K562 (cell line): ENCODE measurements at regions not wholly inside any gene's neighbourhood (a gene's known extent, or its start where the extent isn't known, plus 50 kb on each side); places are given as distances from the start of the nearest gene placed in this dataset.

ENCODE experiments used
- ATAC-seq: fragments of 200-7000 bp; cut with Tn5 transposase; 3 replicates; pipeline ENCODE4 v1.9.1; 2020; ENCODE audit warnings: moderate library complexity
- BruUV-seq: library from RNA; stranded (reverse); fragments of 400-500 nt; replicated peaks from 2 replicates; lab custom pipeline; 2021; lab: Mats Ljungman, UMichigan
- CTCF ChIA-PET: fragments of 300-600 bp; formaldehyde crosslinking; extraction: SDS; loops from one replicate; lab custom pipeline; 2021; ENCODE audit warnings: low intra/inter-chr PET ratio; lab: Yijun Ruan, JAX
- POLR2A ChIA-PET: fragments of 300-600, 350-650 bp; sonication (Branson Sonifier 250); formaldehyde crosslinking; extraction: SDS; loops from one replicate; lab custom pipeline; 2021; ENCODE audit warnings: antibody characterized with exemption, inconsistent platforms; lab: Yijun Ruan, JAX
- DNase-seq, 4 experiments: peaks; one replicate each; pipeline versions ENCODE4 v3.0.0 to v3.0.0-alpha.2; 2011 to 2018; ENCODE audit warnings: low spot score in 3 of 4, mixed read lengths in 3 of 4; ENCODE audit errors: extremely low read depth in 1 of 4
- FAIRE-seq: peaks from 2 replicates; lab custom pipeline; 2011; peaks lifted over from hg19 to GRCh38; lab: Jason Lieb, UNC
- H2AFZ ChIP-seq: 2 replicates; pipeline ENCODE4 v1.6.0; 2011; ENCODE audit warnings: low read depth, low read length, control low read depth, inconsistent platforms
- H3K27ac ChIP-seq: fragments of 200-600 bp; 3 replicates; pipeline ENCODE4 v1.8.0; 2011; ENCODE audit warnings: low read depth, mild to moderate bottlenecking, control low read depth, inconsistent platforms, low read length, moderate library complexity, mixed read lengths; ENCODE audit errors: extremely low read depth
- H3K27me3 ChIP-seq, 2 experiments: fragments of 300-600 bp in 1 of 2; 2 replicates in 1 of 2; 3 replicates in 1 of 2; pipeline versions ENCODE4 v1.6.0 to v1.8.0; 2011; ENCODE audit warnings: inconsistent platforms in 2 of 2, low read length in 2 of 2, mild to moderate bottlenecking in 1 of 2, mixed read lengths in 1 of 2, moderate library complexity in 1 of 2; ENCODE audit not compliant: control insufficient read depth in 2 of 2, insufficient read depth in 2 of 2
- H3K36me3 ChIP-seq: fragments of 300-600 bp; 3 replicates; pipeline ENCODE4 v1.8.0; 2011; ENCODE audit warnings: mild to moderate bottlenecking, low read length, inconsistent platforms; ENCODE audit not compliant: control insufficient read depth, insufficient read depth
- H3K4me1 ChIP-seq, 2 experiments: fragments of 200-600 bp in 1 of 2; replicated peaks in 1 of 2; 2 replicates in 1 of 2; 3 replicates in 1 of 2; pipeline versions ENCODE4 v1.5.1 to v1.8.0; 2011; ENCODE audit warnings: inconsistent platforms in 2 of 2, low read length in 2 of 2, mild to moderate bottlenecking in 1 of 2, mixed read lengths in 1 of 2, moderate library complexity in 1 of 2; ENCODE audit not compliant: control insufficient read depth in 2 of 2, insufficient read depth in 2 of 2
- H3K4me2 ChIP-seq: 2 replicates; pipeline ENCODE4 v1.6.1; 2011; ENCODE audit warnings: low read length, control low read depth, inconsistent platforms, mixed read lengths; ENCODE audit not compliant: insufficient read depth
- H3K4me3 ChIP-seq: fragments of 200-600 bp; sonication (generic), shearing (Covaris generic); 2 replicates; pipeline ENCODE4 v1.5.1; 2016; ENCODE audit warnings: control low read depth, inconsistent platforms
- H3K79me2 ChIP-seq: fragments of 200-600 bp; 3 replicates; pipeline ENCODE4 v1.8.0; 2011; ENCODE audit warnings: low read length, inconsistent platforms; ENCODE audit not compliant: control insufficient read depth, insufficient read depth
- H3K9ac ChIP-seq, 2 experiments: 2 replicates each; pipeline versions ENCODE4 v1.6.0 to v1.6.1; 2011; ENCODE audit warnings: low read depth in 2 of 2, low read length in 2 of 2, control low read depth in 1 of 2, inconsistent platforms in 1 of 2, mild to moderate bottlenecking in 1 of 2, mixed read lengths in 1 of 2; ENCODE audit not compliant: insufficient read depth in 1 of 2
- H3K9me1 ChIP-seq: one replicate; pipeline ENCODE4 v1.6.0; 2011; ENCODE audit warnings: inconsistent platforms, mild to moderate bottlenecking, low read length, moderate library complexity; ENCODE audit not compliant: control insufficient read depth, insufficient read depth
- H3K9me3 ChIP-seq: replicated peaks from 2 replicates; pipeline ENCODE4 v1.5.1; 2011; ENCODE audit warnings: low read depth, low read length, inconsistent platforms; ENCODE audit not compliant: control insufficient read depth, insufficient read depth
- H4K20me1 ChIP-seq: replicated peaks from 2 replicates; pipeline ENCODE4 v1.6.1; 2011; ENCODE audit warnings: low read length, inconsistent platforms, mixed read lengths; ENCODE audit not compliant: control insufficient read depth, insufficient read depth
- DMBX1 ChIP-seq: fragments of 250-450 bp; sonication (Bioruptor Pico); IDR thresholded peaks from 2 replicates; pipeline ENCODE4 v1.8.0; 2022; ENCODE audit warnings: inconsistent platforms, mild to moderate bottlenecking, moderate library complexity, borderline replicate concordance
- HNRNPH1 ChIP-seq: fragments of 200-400 bp; formaldehyde crosslinking; optimal IDR thresholded peaks from 2 replicates; pipeline ENCODE3; 2017; ENCODE audit warnings: low read depth, mild to moderate bottlenecking, low read length, moderate library complexity
- MCM7 ChIP-seq, 2 experiments: fragments of 450-650 bp; IDR thresholded peaks; 2 replicates each; pipeline ENCODE4 v1.6.1; 2016 to 2018
- POLR2AphosphoS2 ChIP-seq: IDR thresholded peaks from 2 replicates; pipeline ENCODE4 v1.6.1; 2012; ENCODE audit warnings: low read length, improper control_type of control experiment
- TCF7L2 ChIP-seq: fragments of 150-350 bp; IDR thresholded peaks from 2 replicates; pipeline ENCODE4 v1.6.1; 2016; ENCODE audit warnings: low read depth, mild to moderate bottlenecking, low read length, moderate library complexity
- XRCC5 ChIP-seq: fragments of 200-400 bp; formaldehyde crosslinking; IDR thresholded peaks from 2 replicates; pipeline ENCODE4 v1.6.1; 2017; ENCODE audit warnings: low read depth, mild to moderate bottlenecking, low read length
- ZNF316 ChIP-seq: fragments of 450-650 bp; IDR thresholded peaks from 2 replicates; pipeline ENCODE4 v1.6.1; 2016
- ZNF79 ChIP-seq: fragments of 250-450 bp; sonication (Bioruptor Pico); IDR thresholded peaks from 2 replicates; pipeline ENCODE4 v1.4.0; 2020; ENCODE audit warnings: low read depth, mild to moderate bottlenecking, moderate library complexity
- WGBS: fragments of 100-300 bp; shearing (Covaris generic); methylation state at CpG from one replicate; pipeline ENCODE4 v1.1.6; 2016; ENCODE audit warnings: low coverage, mixed read lengths; ENCODE audit not compliant: insufficient coverage; ENCODE audit errors: missing lambda C conversion rate; 5-methylcytosine and 5-hydroxymethylcytosine counted together
- in situ Hi-C: fragments of 300-500 bp; cut with MboI; formaldehyde crosslinking; loops from 4 replicates; pipeline ENCODE4 v1.15.0; 2018; ENCODE audit warnings: inconsistent platforms, mixed read lengths
- intact Hi-C: fragments of 100-400 bp; cut with micrococcal nuclease; formaldehyde crosslinking; loops from 2 replicates; pipeline ENCODE4 v1.14.2; 2022

DNA sequence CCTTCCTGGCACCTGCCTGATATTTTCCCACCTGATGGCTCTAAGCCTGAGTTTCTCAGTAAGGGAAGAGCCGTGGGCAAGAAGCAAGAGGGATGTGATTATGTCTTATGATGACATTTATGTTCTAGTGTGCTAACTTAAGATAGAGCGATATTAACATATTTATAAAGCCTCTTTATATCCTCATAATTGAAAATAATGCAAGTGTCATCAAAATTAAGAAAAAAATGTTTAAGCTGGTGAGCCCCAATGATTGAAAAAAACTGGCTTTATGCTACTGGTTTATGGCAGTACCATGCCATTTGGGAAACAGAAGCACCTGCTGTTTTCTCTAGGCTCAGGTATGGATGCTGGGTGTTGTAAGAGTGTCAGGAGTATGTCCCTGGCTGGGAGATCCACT lies 431.5 kb upstream of the TPM1 start:
- Histone ChIP-seq H3K79me2 (no peaks in the 10 kb centered on the region), H3K4me2 (no peak overlapping the region), H3K27me3 (peaks cover 0 to 12% of the 10 kb centered on the region in 2 experiments; a peak in 3 of 5 replicates), H3K9ac (no peak overlapping the region), H3K4me1 (no peaks in the 10 kb centered on the region), H2AFZ (no peak overlapping the region), H3K9me1 (peaks cover 2% of the 10 kb centered on the region), H3K36me3 (no peaks in the 10 kb centered on the region), H3K27ac (no peak overlapping the region), H3K9me3 (no peaks in the 10 kb centered on the region), H4K20me1 (no peaks in the 10 kb centered on the region; the same call in 1 of the 2 replicates), H3K4me3 (no peak overlapping the region)
- POLR2A ChIA-PET = no interaction called here
- FAIRE-seq (no peak), DNase-seq (no peak), ATAC-seq (no peak)
- TF ChIP-seq POLR2AphosphoS2 = no peak
- TF ChIP-seq HNRNPH1 = no peak
- no peak for TF ChIP-seq TCF7L2
- peak; percentile 11; the same call in 1 of the 2 replicates for TF ChIP-seq ZNF316
- intact Hi-C loops = no loop called here
- BruUV-seq = no TSS peak
- 4% methylated on average over 2 of the region's 2 CpGs for WGBS
- in situ Hi-C loops = no loop called here
- CTCF ChIA-PET = no interaction called here

DNA sequence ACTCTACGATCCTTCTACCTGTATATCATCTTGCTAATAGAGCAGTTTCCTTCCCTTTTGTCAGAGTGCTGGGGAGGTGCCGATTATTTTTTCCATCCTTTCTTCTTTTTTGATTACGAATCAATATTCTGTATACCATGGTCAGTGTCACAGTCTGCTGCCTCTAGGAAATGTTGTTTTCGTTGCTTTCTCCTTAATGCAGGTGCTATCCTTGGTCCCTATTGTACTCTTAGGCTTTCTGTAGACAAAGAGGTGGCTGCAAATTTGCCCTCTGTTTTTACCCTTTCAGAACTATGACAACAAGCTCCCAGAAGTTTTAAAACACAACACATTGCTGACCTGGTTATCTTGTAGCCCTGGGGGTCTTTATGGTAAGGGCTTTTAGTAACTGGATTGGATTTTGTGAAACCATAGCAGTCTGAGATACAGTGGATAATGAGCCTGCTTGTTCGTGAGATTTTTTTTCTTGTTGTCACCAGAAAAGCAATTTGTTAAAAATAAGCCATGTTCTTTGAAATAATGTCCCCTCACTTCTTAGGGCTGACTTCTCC lies 430.3 kb upstream of the TPM1 start:
- H3K4me3 ChIP-seq = no peak overlapping the region
- peaks cover 0 to 9% of the 10 kb centered on the region in 2 experiments; a peak in 3 of 5 replicates for H3K27me3 ChIP-seq
- no peaks in the 10 kb centered on the region for H3K36me3 ChIP-seq
- intact Hi-C loops = no loop called here
- WGBS = 0% methylated on average over 5 of the region's 5 CpGs
- in situ Hi-C loops = no loop called here
- no peak for DNase-seq
- no peak overlapping the region for H3K9ac ChIP-seq
- H3K27ac ChIP-seq = no peak overlapping the region
- no peaks in the 10 kb centered on the region for H3K9me3 ChIP-seq
- no peaks in the 10 kb centered on the region for H3K79me2 ChIP-seq
- ChIA-PET POLR2A (no interaction called here), CTCF (no interaction called here)
- no peak for FAIRE-seq
- no peak overlapping the region for H3K4me2 ChIP-seq
- no peaks in the 10 kb centered on the region for H4K20me1 ChIP-seq
- no TSS peak for BruUV-seq
- no peaks in the 10 kb centered on the region for H3K9me1 ChIP-seq
- no peak overlapping the region for H2AFZ ChIP-seq
- ATAC-seq = no peak
- TF ChIP-seq MCM7 (IDR thresholded peaks at IDR 0.05) = no peak
- TF ChIP-seq XRCC5 = no peak
- TF ChIP-seq ZNF79 (CRISPR knock-in tag) = no peak
- TF ChIP-seq DMBX1 (CRISPR knock-in tag) = no peak
- TF ChIP-seq, all 486 proteins: peak for 0
- no peaks in the 10 kb centered on the region for H3K4me1 ChIP-seq
